ENCODE measurements at regions not wholly inside any gene's neighbourhood (a gene's known extent, or its start where the extent isn't known, plus 50 kb on each side); places are given as distances from the start of the nearest gene placed in this dataset.

DNA sequence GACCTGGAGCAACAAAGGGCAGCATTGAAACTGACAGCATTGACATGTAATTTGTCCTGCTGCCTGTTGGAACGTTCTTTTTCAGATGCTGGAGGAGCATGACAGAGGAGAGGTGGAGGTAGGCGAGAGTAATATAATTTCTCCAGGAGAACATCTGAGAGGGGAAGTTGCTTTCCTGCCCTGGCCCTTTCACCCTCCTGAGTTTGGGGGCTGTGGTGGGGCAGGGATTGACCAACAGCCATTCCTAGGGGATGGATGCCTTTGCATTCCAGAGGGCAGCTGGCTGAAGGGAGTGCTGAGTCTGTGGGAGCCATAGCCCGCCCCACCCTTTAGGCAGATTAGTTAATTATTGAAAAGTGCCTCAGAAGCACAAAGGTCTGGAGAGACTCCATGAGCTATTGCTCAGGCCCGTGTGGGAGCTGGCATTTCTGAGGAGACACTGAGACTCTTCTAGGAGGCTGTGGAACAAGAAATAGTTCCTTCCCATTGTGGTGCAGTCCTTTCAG, 73.5 kb downstream of the ARF6 start:
- POLR2A ChIA-PET = interaction anchor here (0.6 to 0.7 kb wide), 2 partner anchors 23 to 46 kb away, joined by 3 read pairs; no protein-coding TSS in a partner anchor
- CTCF ChIA-PET = no interaction called here
- TF ChIP-seq, protein P1, sequence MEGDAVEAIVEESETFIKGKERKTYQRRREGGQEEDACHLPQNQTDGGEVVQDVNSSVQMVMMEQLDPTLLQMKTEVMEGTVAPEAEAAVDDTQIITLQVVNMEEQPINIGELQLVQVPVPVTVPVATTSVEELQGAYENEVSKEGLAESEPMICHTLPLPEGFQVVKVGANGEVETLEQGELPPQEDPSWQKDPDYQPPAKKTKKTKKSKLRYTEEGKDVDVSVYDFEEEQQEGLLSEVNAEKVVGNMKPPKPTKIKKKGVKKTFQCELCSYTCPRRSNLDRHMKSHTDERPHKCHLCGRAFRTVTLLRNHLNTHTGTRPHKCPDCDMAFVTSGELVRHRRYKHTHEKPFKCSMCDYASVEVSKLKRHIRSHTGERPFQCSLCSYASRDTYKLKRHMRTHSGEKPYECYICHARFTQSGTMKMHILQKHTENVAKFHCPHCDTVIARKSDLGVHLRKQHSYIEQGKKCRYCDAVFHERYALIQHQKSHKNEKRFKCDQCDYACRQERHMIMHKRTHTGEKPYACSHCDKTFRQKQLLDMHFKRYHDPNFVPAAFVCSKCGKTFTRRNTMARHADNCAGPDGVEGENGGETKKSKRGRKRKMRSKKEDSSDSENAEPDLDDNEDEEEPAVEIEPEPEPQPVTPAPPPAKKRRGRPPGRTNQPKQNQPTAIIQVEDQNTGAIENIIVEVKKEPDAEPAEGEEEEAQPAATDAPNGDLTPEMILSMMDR (IDR thresholded peaks at IDR 0.05; ENCODE audit: low read depth, low read length) = no peak
- H3K27me3 ChIP-seq (ENCODE audit: control insufficient read depth, insufficient read depth, low read length) = no peaks in the 10 kb centered on the region
- no peaks in the 10 kb centered on the region for H3K9me3 ChIP-seq (ENCODE audit: control insufficient read depth, insufficient read depth, low read length)
- DNase-seq (ENCODE audit: low read depth, low spot score) = no peak
- H3K27ac ChIP-seq (ENCODE audit: low read depth, low read length) = no peak overlapping the region
- H3K4me3 ChIP-seq (ENCODE audit: low read depth, low read length) = no peak overlapping the region

DNA sequence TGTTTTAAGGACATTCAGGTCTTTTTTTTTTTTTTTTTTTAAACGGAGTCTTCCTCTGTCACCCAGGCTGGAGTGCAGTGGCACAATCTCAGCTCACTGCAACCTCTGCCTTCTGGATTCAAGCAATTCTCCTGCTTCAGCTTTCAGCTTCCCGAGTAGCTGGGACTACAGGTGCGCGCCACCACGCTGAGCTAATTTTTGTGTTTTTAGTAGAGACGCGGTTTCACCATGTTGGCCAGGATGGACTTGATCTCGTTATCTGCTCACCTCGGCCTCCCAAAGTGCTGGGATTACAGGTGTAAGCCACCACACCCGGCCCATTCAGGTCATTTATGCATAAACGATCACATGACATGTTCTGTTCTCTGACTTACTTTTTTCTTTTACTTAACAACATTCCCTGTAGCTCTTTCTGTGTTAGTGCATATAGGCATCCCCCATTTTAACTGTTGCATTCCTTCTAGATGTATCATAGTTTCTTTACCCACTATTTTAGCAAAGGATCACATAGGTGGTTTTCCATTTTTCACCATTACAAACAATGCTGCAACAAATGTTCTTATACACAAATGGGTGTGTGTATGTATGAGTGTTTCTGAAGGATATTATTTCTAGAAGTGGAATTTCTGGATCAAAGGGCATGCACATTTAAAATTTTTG, 74.2 kb downstream of the ARF6 start:
- CTCF ChIA-PET = interaction anchor here (1.0 kb wide), 1 partner anchor 105 kb away, joined by 3 read pairs; no protein-coding TSS in a partner anchor
- no peak for DNase-seq (ENCODE audit: low read depth, low spot score)
- no peak overlapping the region for H3K27ac ChIP-seq (ENCODE audit: low read depth, low read length)

DNA sequence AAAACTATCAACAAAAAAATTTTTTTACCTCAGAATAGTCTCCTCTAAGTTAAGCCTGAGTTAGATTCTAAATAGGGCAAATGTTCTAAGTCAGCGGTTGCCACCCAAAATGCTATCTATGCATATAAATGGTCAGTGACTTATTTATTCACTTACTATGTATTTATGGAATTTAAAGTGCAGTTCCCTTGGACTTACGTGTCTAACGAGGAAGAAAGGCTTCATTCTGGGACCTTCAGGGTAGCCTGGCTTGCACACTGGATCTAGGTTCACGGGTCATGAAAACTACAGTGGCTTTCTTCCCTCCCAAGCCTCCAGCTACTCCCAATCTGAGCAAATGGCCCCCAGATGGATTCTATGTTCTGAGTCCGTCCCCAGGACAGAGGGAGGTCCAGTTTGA, 77.1 kb downstream of the ARF6 start:
- ChIA-PET CTCF (no interaction called here), POLR2A (interaction anchor here (0.7 kb wide), 1 partner anchor 54 kb away, joined by 3 read pairs; no protein-coding TSS in a partner anchor)
- no peak overlapping the region for H3K4me3 ChIP-seq (ENCODE audit: low read depth, low read length)
- DNase-seq (ENCODE audit: low read depth, low spot score) = no peak
- H3K9me3 ChIP-seq (ENCODE audit: control insufficient read depth, insufficient read depth, low read length) = no peaks in the 10 kb centered on the region
- no peak overlapping the region for H3K27ac ChIP-seq (ENCODE audit: low read depth, low read length)
- no peaks in the 10 kb centered on the region for H3K27me3 ChIP-seq (ENCODE audit: control insufficient read depth, insufficient read depth, low read length)
- TF ChIP-seq, protein P1 (IDR thresholded peaks at IDR 0.05; ENCODE audit: low read depth, low read length) = no peak

More for the DNA sequence above, 74.2 kb downstream of the ARF6 start:
- Histone ChIP-seq H3K9me3 (ENCODE audit: control insufficient read depth, insufficient read depth, low read length) (no peaks in the 10 kb centered on the region), H3K4me3 (ENCODE audit: low read depth, low read length) (no peak overlapping the region), H3K27me3 (ENCODE audit: control insufficient read depth, insufficient read depth, low read length) (no peaks in the 10 kb centered on the region)
- POLR2A ChIA-PET = interaction anchor here (0.6 to 0.7 kb wide), 2 partner anchors 24 to 75 kb away, joined by 3 read pairs; no protein-coding TSS in a partner anchor
- TF ChIP-seq, protein P1 (IDR thresholded peaks at IDR 0.05; ENCODE audit: low read depth, low read length) = no peak

DNA sequence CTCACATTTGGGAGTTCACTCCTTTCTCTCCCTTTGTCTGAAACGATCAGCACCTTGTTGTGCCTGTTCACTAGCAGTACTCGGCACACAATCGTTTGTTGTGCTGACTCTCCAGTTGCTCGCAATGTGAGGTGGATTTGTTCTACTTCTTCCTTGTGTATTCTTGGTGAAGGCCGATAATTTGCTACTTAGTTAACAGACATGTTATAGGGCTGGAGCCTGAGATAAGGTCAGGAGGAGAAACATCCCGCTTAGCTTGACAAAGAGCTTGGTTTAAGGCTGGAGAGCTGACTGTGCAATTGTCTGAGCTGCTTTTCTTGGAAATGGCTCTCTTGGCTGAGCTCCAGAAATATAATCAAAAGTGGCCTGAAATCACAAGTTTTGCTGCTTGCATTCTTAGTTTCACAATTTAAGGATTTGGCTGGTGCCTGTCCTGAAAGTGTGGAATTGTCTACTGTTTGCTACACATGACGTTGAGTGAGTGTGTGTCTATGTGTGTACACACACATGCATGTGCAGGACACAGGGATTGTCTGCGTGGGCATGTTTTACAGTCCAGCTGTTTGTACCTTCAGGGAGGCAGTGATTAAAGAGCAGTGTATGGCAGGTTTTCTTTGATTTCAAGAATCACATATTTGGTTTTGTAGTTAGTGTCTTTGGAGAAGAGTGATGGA, 77.7 kb downstream of the ARF6 start:
- ChIA-PET CTCF (interaction anchor here (0.9 to 1.5 kb wide), 3 partner anchors 25 to 117 kb away, joined by 3 to 4 read pairs (median 3); no protein-coding TSS in a partner anchor), POLR2A (interaction anchor here (0.6 to 0.7 kb wide), 2 partner anchors 11 to 53 kb away, joined by 3 to 4 read pairs; no protein-coding TSS in a partner anchor)
- DNase-seq (ENCODE audit: low read depth, low spot score) = no peak
- H3K27me3 ChIP-seq (ENCODE audit: control insufficient read depth, insufficient read depth, low read length) = no peaks in the 10 kb centered on the region
- peak overlapping the region; percentile 86 for H3K27ac ChIP-seq (ENCODE audit: low read depth, low read length)
- H3K4me3 ChIP-seq (ENCODE audit: low read depth, low read length) = no peak overlapping the region
- TF ChIP-seq, protein P1 (IDR thresholded peaks at IDR 0.05; ENCODE audit: low read depth, low read length) = no peak
- no peaks in the 10 kb centered on the region for H3K9me3 ChIP-seq (ENCODE audit: control insufficient read depth, insufficient read depth, low read length)

Measured in AG04450 (cell line).